Spinal cord (tissue), 9 donors: ENCODE measurements at regions not wholly inside any gene's neighbourhood (a gene's known extent, or its start where the extent isn't known, plus 50 kb on each side); places are given as distances from the start of the nearest gene placed in this dataset.
"Not testable (repeated sequence)": the region's sequence is repeated elsewhere in the genome, so short reads cannot be mapped to it uniquely, and the experiment has no call there.

ENCODE experiments used
- DNase-seq, 6 donors: peaks; one replicate each; pipeline versions ENCODE4 v3.0.0 to v3.0.0-alpha.2; 2013 to 2015; ENCODE audit warnings: low spot score in 6 of 6, low read depth in 4 of 6
- H3K27ac ChIP-seq: one replicate; pipeline ENCODE4 v1.5.1; 2013; ENCODE audit warnings: low read depth, low read length, control low read depth
- H3K27me3 ChIP-seq: one replicate; pipeline ENCODE4 v1.6.1; 2013; ENCODE audit warnings: low read length; ENCODE audit not compliant: control insufficient read depth, insufficient read depth
- H3K36me3 ChIP-seq: one replicate; pipeline ENCODE4 v1.6.1; 2013; ENCODE audit warnings: low read length; ENCODE audit not compliant: control insufficient read depth, insufficient read depth
- H3K4me1 ChIP-seq: one replicate; pipeline ENCODE4 v1.6.1; 2013; ENCODE audit warnings: low read length; ENCODE audit not compliant: control insufficient read depth, insufficient read depth
- H3K4me3 ChIP-seq: one replicate; pipeline ENCODE4 v1.5.1; 2013; ENCODE audit warnings: low read depth, low read length, control low read depth
- H3K9me3 ChIP-seq: one replicate; pipeline ENCODE4 v1.6.1; 2013; ENCODE audit warnings: low read length; ENCODE audit not compliant: control insufficient read depth, insufficient read depth
- WGBS: methylation state at CpG from one replicate; pipeline ENCODE4 v1.1.5; 2013; ENCODE audit warnings: missing lambda C conversion rate; ENCODE audit not compliant: insufficient coverage; 5-methylcytosine and 5-hydroxymethylcytosine counted together
- donor health status: healthy.

- H3K27me3 ChIP-seq, H3K9me3 ChIP-seq, H3K4me1 ChIP-seq, DNase-seq, H3K27ac ChIP-seq, H3K36me3 ChIP-seq, H3K4me3 ChIP-seq: not testable (repeated sequence)
- 75% methylated on average over 2 of the region's 3 CpGs for WGBS
Measured at GRCh38 chr20:41699673-41700072, 81.5 kb upstream of the CHD6 start.

GRCh38 chr20:41697861-41698559 is 79.8 kb upstream of the CHD6 start:
- DNase-seq: peak in 2 of 6 donors; percentile 66 to 75

GRCh38 chr20:41696428-41696827 is 78.3 kb upstream of the CHD6 start:
- no peak for DNase-seq
- Histone ChIP-seq H3K4me3 (no peak overlapping the region), H3K27ac (no peak overlapping the region), H3K27me3 (no peaks in the 10 kb centered on the region), H3K4me1 (peaks cover 11% of the 10 kb centered on the region), H3K9me3 (no peaks in the 10 kb centered on the region), H3K36me3 (no peaks in the 10 kb centered on the region)
- 91% methylated on average over 3 of the region's 3 CpGs for WGBS

More at GRCh38 chr20:41697861-41698559, 79.8 kb upstream of the CHD6 start:
- peaks cover 7% of the 10 kb centered on the region for H3K4me1 ChIP-seq
- H3K27ac ChIP-seq: no peak overlapping the region
- WGBS: 83% methylated on average over 5 of the region's 6 CpGs
- no peaks in the 10 kb centered on the region for H3K9me3 ChIP-seq
- no peaks in the 10 kb centered on the region for H3K36me3 ChIP-seq
- no peaks in the 10 kb centered on the region for H3K27me3 ChIP-seq
- no peak overlapping the region for H3K4me3 ChIP-seq

- Histone ChIP-seq H3K4me1 (peaks cover 11% of the 10 kb centered on the region), H3K36me3 (no peaks in the 10 kb centered on the region), H3K9me3 (no peaks in the 10 kb centered on the region), H3K27me3 (no peaks in the 10 kb centered on the region), H3K27ac (no peak overlapping the region), H3K4me3 (no peak overlapping the region)
- DNase-seq: no peak
- WGBS: 100% methylated on average over 1 of the region's 2 CpGs
Measured at GRCh38 chr20:41694796-41695195, 76.6 kb upstream of the CHD6 start.

GRCh38 chr20:41693136-41693979 is 75.2 kb upstream of the CHD6 start:
- no peaks in the 10 kb centered on the region for H3K9me3 ChIP-seq
- H3K27me3 ChIP-seq: no peaks in the 10 kb centered on the region
- DNase-seq: peak; percentile 78 to 98 (median 89)
- H3K4me3 ChIP-seq: peak overlapping the region; percentile 88
- no peaks in the 10 kb centered on the region for H3K36me3 ChIP-seq
- H3K4me1 ChIP-seq: peaks cover 11% of the 10 kb centered on the region
- peak overlapping the region; percentile 85 for H3K27ac ChIP-seq
- WGBS: 0% methylated on average over 32 of the region's 33 CpGs

- peak overlapping the region; percentile 85 for H3K27ac ChIP-seq
- peak; percentile 77 to 98 (median 84) for DNase-seq
- WGBS: 5% methylated on average over 29 of the region's 29 CpGs
Measured at GRCh38 chr20:41692479-41693135, 74.4 kb upstream of the CHD6 start.

GRCh38 chr20:41691443-41691842 is 73.3 kb upstream of the CHD6 start:
- WGBS: no CpG with 5 or more reads among the region's 2 CpGs
- no peaks in the 10 kb centered on the region for H3K9me3 ChIP-seq
- H3K36me3 ChIP-seq: no peaks in the 10 kb centered on the region
- H3K27me3 ChIP-seq: no peaks in the 10 kb centered on the region
- DNase-seq: no peak
- peaks cover 11% of the 10 kb centered on the region for H3K4me1 ChIP-seq
- no peak overlapping the region for H3K4me3 ChIP-seq
- H3K27ac ChIP-seq: no peak overlapping the region

More at GRCh38 chr20:41692479-41693135, 74.4 kb upstream of the CHD6 start:
- no peaks in the 10 kb centered on the region for H3K9me3 ChIP-seq
- peaks cover 11% of the 10 kb centered on the region for H3K4me1 ChIP-seq
- H3K27me3 ChIP-seq: no peaks in the 10 kb centered on the region
- no peaks in the 10 kb centered on the region for H3K36me3 ChIP-seq
- peak overlapping the region; percentile 88 for H3K4me3 ChIP-seq

- H3K4me3 ChIP-seq: no peak overlapping the region
- no peaks in the 10 kb centered on the region for H3K27me3 ChIP-seq
- no peak overlapping the region for H3K27ac ChIP-seq
- no peaks in the 10 kb centered on the region for H3K36me3 ChIP-seq
- peaks cover 11% of the 10 kb centered on the region for H3K4me1 ChIP-seq
- DNase-seq: no peak
- no peaks in the 10 kb centered on the region for H3K9me3 ChIP-seq
- 100% methylated on average over 1 of the region's 1 CpG for WGBS
Measured at GRCh38 chr20:41690702-41691101, 72.5 kb upstream of the CHD6 start.

GRCh38 chr20:41686961-41687360 is 68.8 kb upstream of the CHD6 start:
- no peak overlapping the region for H3K4me3 ChIP-seq
- H3K4me1 ChIP-seq: no peaks in the 10 kb centered on the region
- H3K27me3 ChIP-seq: no peaks in the 10 kb centered on the region
- H3K36me3 ChIP-seq: no peaks in the 10 kb centered on the region
- no peak for DNase-seq
- H3K27ac ChIP-seq: no peak overlapping the region
- 95% methylated on average over 6 of the region's 6 CpGs for WGBS
- no peaks in the 10 kb centered on the region for H3K9me3 ChIP-seq
